Astrocyte of the spinal cord (primary cell): ENCODE measurements at regions not wholly inside any gene's neighbourhood (a gene's known extent, or its start where the extent isn't known, plus 50 kb on each side); places are given as distances from the start of the nearest gene placed in this dataset.
"Not testable (repeated sequence)": the region's sequence is repeated elsewhere in the genome, so short reads cannot be mapped to it uniquely, and the experiment has no call there.

ENCODE experiments used
- DNase-seq: peaks from one replicate; pipeline ENCODE4 v3.0.0; 2011; ENCODE audit warnings: low read depth, low spot score
- H3K4me3 ChIP-seq: 2 replicates; pipeline ENCODE4 v1.5.1; 2011; ENCODE audit warnings: low read depth, mild to moderate bottlenecking, low read length, moderate library complexity
- in situ Hi-C: cut with HindIII; loops from 2 replicates; pipeline ENCODE4 v1.10.0; 2017; ENCODE audit warnings: low sequenced_read_pairs
- TF ChIP-seq, protein P1 (sequence below): IDR thresholded peaks from 2 replicates; pipeline ENCODE4 v1.5.1; 2012; ENCODE audit warnings: low read depth, mild to moderate bottlenecking, low read length, inconsistent platforms

- in situ Hi-C loops, result no loop called here
- DNase-seq, result no peak
- no peak overlapping the region for H3K4me3 ChIP-seq
- TF ChIP-seq, protein P1, sequence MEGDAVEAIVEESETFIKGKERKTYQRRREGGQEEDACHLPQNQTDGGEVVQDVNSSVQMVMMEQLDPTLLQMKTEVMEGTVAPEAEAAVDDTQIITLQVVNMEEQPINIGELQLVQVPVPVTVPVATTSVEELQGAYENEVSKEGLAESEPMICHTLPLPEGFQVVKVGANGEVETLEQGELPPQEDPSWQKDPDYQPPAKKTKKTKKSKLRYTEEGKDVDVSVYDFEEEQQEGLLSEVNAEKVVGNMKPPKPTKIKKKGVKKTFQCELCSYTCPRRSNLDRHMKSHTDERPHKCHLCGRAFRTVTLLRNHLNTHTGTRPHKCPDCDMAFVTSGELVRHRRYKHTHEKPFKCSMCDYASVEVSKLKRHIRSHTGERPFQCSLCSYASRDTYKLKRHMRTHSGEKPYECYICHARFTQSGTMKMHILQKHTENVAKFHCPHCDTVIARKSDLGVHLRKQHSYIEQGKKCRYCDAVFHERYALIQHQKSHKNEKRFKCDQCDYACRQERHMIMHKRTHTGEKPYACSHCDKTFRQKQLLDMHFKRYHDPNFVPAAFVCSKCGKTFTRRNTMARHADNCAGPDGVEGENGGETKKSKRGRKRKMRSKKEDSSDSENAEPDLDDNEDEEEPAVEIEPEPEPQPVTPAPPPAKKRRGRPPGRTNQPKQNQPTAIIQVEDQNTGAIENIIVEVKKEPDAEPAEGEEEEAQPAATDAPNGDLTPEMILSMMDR, result no peak
Measured at GRCh38 chr10:45564303-45564959, 108.1 kb downstream of the ZFAND4 start.

DNA sequence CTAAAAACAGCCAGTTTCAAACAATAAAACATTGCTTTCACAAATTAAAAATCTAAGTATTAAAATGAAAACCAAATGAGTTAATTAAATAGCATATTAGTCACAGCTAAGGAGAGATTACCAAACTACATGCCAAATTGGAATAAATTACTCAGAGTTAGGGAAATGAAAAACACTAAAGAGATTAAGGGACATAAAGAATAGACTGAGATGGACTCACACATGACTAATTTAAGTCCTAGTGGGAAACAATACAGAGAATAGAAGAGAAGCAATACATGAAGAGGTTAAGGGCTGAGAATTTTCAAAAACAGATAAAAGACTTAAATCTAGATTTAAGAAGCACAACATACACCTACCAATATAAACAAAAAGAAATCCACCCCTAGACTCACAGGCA is 110.6 kb downstream of the ZFAND4 start:
- in situ Hi-C loops, result no loop called here
- no peak overlapping the region for H3K4me3 ChIP-seq
- TF ChIP-seq, protein P1, result no peak
- DNase-seq, result no peak

DNA sequence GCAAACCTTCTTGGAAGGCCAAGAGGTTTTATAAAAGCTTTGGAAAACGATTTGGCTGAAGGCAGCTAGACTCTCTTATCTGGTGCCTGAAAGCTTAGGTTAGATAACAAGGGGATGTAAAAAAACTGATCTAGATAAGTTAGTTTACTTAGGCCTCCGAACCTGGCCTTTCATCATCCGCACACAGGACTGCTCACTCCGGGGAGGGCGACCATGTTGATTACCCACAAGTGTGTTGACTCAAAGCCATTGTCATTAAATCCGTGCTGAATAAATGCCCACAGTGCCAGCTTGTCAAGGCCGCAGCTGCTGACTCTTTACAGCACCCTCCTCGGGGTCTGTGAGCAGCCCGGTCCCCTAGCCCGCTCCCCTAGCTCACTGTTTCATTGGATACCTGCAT is 112.3 kb downstream of the ZFAND4 start:
- TF ChIP-seq, protein P1, result no peak
- no peak for DNase-seq
- no peak overlapping the region for H3K4me3 ChIP-seq
- in situ Hi-C loops, result no loop called here

- no peak for DNase-seq
Measured at GRCh38 chr10:45558425-45558824, 114.1 kb downstream of the ZFAND4 start.

DNA sequence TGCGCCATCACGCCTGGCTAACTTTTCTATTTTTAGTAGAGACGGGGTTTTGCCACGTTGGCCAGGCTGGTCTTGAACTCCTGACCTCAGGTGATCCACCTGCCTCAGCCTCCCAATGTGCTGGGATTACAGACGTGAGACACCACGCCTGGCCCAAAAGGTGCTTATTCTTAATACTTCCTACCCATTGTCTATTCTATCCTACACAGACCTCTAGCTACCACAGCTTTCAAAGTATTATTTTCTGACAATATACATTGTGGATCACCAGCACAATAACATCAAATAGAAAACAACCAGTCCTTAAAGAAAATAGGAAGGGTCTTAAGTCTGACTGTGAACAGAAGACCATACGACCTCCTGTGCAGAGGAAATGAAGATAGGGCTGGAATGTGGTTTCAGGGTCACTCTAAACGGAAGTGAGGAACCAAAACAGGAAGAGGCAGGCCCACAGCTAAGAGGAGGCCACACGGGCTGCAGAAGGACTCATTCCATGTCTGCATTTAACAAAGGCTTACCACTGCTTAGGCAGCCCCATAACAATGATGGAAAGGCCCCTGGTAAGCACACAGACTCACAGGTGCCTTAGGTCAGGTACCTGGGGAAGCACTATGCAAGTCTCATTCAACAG is 115.2 kb downstream of the ZFAND4 start:
- in situ Hi-C loops, result no loop called here
- no peak for DNase-seq
- TF ChIP-seq, protein P1, result no peak
- no peak overlapping the region for H3K4me3 ChIP-seq

More at GRCh38 chr10:45558425-45558824, 114.1 kb downstream of the ZFAND4 start:
- H3K4me3 ChIP-seq, result no peak overlapping the region
- TF ChIP-seq, protein P1, result no peak
- in situ Hi-C loops, result no loop called here

GRCh38 chr10:45555795-45556194 is 116.8 kb downstream of the ZFAND4 start:
- DNase-seq, result no peak
- TF ChIP-seq, protein P1, result no peak
- H3K4me3 ChIP-seq, result no peak overlapping the region
- in situ Hi-C loops, result no loop called here

- in situ Hi-C loops, DNase-seq, H3K4me3 ChIP-seq: not testable (repeated sequence)
Measured at GRCh38 chr10:45555332-45555731, 117.2 kb downstream of the ZFAND4 start.
